NCI-H82 treated with DMSO at 0.1 percent for 48 hours (cell line): ENCODE measurements at regions not wholly inside any gene's neighbourhood (a gene's known extent, or its start where the extent isn't known, plus 50 kb on each side); places are given as distances from the start of the nearest gene placed in this dataset.
"Not testable (repeated sequence)": the region's sequence is repeated elsewhere in the genome, so short reads cannot be mapped to it uniquely, and the experiment has no call there.

ENCODE experiments used
- DNase-seq: peaks from one replicate; lab custom pipeline; 2025; ENCODE audit not compliant: unreplicated experiment; lab: John Stamatoyannopoulos, UW

GRCh38 chr3:67979342-67979741, 324.9 kb upstream of the SUCLG2 start:
- DNase-seq: no peak

- DNase-seq: no peak
Measured at GRCh38 chr3:67977762-67978161, 323.4 kb upstream of the SUCLG2 start.

- DNase-seq: no peak
Measured at GRCh38 chr3:67976663-67977062, 322.3 kb upstream of the SUCLG2 start.

GRCh38 chr3:67964596-67964995, 310.2 kb upstream of the SUCLG2 start:
- DNase-seq: no peak

- DNase-seq: no peak
Measured at GRCh38 chr3:67957268-67957667, 302.9 kb upstream of the SUCLG2 start.

GRCh38 chr3:67947808-67948508, 293.5 kb upstream of the SUCLG2 start:
- no peak for DNase-seq

GRCh38 chr3:67946436-67946835, 292.0 kb upstream of the SUCLG2 start:
- DNase-seq: no peak

GRCh38 chr3:67943546-67943945, 289.1 kb upstream of the SUCLG2 start:
- no peak for DNase-seq

GRCh38 chr3:67941433-67942030, 287.1 kb upstream of the SUCLG2 start:
- DNase-seq: no peak

GRCh38 chr3:67940210-67940952, 286.0 kb upstream of the SUCLG2 start:
- no peak for DNase-seq

GRCh38 chr3:67937498-67938118, 283.2 kb upstream of the SUCLG2 start:
- no peak for DNase-seq

- not testable (repeated sequence) for DNase-seq
Measured at GRCh38 chr3:67930394-67930793, 276.0 kb upstream of the SUCLG2 start.

- DNase-seq: no peak
Measured at GRCh38 chr3:67923796-67924195, 269.4 kb upstream of the SUCLG2 start.

GRCh38 chr3:67920969-67921368, 266.6 kb upstream of the SUCLG2 start:
- DNase-seq: no peak

- DNase-seq: no peak
Measured at GRCh38 chr3:67920311-67920710, 265.9 kb upstream of the SUCLG2 start.

- no peak for DNase-seq
Measured at GRCh38 chr3:67916353-67916752, 261.9 kb upstream of the SUCLG2 start.

GRCh38 chr3:67907735-67908134, 253.3 kb upstream of the SUCLG2 start:
- no peak for DNase-seq

GRCh38 chr3:67906261-67906660, 251.8 kb upstream of the SUCLG2 start:
- no peak for DNase-seq

GRCh38 chr3:67901681-67902080, 247.3 kb upstream of the SUCLG2 start:
- DNase-seq: no peak

GRCh38 chr3:67898916-67899315, 244.5 kb upstream of the SUCLG2 start:
- DNase-seq: no peak
